Kasumi-1 (cell line): ENCODE measurements at regions not wholly inside any gene's neighbourhood (a gene's known extent, or its start where the extent isn't known, plus 50 kb on each side); places are given as distances from the start of the nearest gene placed in this dataset.
A peak's percentile ranks its signal among the peaks of the same experiment; 100 is the strongest.
"Not testable (repeated sequence)": the region's sequence is repeated elsewhere in the genome, so short reads cannot be mapped to it uniquely, and the experiment has no call there.

Source experiments
- DNase-seq, 2 experiments: peaks; one replicate each; lab custom pipeline; 2025; lab: John Stamatoyannopoulos, UW

DNA sequence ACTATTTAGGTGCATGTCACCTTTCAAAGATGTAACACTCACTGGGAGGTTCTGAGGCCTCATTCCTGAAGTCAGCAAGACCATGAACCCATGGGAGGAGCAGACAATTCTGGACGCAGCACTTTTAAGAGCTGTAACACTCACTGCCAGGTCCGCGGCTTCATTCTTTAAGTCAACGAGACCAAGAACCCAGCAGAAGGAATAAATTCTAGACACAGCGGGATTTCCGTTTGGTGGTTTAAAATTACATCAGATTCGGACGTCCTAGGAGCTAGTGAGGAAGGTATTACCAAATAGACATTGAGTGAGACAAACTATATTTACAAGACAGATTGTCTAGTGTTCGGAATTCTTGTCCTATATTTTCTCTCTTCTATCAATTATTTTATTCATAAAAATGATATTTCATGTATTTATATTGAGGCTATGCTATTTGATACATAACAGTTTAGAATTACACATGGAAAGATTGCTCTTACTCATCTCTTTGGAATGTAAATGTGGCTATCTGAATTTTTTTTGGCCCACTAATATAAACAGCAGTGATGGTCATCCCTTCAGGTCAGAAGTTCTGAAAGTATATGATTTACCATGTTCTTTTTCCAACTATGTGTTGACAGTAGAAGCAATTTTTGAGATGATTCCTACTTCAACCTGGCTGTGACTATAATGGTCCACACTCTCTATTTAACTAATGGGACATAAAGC lies 1973.0 kb upstream of the FLRT2 start:
- no peak for DNase-seq

DNA sequence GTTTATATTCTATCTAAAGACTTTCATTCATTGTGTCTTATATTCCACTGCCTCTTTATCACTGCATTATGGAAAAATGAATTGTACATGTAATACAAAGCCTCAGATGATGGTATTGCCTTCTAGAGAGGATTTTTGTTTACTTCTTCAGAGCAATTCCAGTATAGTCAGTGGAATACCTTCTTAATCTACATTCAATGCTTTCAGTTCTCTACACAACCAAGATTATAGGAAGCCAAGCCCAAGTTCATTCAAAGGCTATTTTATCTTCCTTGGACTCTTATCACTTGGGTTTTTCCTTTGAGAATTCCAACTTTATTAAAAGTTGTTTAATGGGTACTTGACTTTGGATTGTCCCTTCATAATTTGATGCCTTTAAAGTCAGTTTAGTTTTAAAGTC lies 1971.0 kb upstream of the FLRT2 start:
- DNase-seq = no peak

DNA sequence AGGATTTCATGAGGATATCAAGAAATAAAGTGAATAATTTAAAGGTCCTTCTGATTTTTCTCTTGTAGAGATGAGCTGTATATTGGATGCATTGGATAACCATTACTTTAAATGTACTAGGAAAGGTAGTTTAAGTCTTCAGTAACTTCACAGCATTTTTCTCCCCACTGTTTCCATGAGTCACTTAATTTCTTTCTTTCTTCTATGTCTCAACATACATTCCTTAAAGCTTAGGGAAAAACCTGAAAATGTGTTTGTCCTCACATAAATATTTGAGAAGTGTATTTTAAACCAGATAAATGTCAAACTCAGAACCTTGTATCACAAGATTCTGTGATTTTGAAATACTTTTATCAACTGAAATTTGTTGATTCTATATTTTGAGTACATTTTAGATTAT lies 1970.2 kb upstream of the FLRT2 start:
- DNase-seq = no peak

DNA sequence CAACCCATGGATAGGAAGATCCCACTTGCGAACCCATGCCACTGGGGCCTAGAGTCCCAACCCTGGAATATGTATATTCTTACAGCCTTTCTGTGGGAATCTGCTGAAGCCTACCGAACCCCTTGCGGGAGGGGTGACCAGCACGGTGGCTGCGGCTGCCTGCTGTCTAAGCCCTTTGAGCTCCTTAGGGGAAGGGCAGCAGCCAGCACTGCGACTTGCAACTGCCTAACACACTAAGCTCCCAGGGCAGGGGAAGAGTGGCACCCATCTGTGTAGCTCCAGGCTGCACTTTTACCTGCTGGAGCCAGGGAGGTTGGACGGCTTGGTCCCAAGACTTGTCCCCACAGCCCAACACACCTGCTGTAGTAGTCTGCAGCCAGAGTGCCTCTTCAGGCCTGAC lies 1968.7 kb upstream of the FLRT2 start:
- DNase-seq = no peak

DNA sequence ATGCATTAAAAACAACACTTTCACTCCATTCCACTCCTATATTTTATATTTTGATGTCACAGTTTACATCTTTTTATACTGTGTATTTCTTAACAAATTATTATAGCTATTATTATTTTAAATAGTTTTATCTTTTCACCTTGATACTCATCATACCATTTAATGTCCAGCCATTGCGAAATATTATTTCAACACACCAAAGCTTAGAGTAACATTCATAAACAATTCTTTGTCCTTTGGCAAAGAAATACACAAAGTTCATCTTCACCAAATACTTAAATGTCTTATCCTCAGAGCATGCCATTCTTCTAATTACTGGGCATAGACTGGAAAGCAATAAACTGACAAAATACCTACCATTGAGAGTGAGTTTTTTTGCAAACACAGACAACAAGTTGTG lies 1963.4 kb upstream of the FLRT2 start:
- DNase-seq = no peak

DNA sequence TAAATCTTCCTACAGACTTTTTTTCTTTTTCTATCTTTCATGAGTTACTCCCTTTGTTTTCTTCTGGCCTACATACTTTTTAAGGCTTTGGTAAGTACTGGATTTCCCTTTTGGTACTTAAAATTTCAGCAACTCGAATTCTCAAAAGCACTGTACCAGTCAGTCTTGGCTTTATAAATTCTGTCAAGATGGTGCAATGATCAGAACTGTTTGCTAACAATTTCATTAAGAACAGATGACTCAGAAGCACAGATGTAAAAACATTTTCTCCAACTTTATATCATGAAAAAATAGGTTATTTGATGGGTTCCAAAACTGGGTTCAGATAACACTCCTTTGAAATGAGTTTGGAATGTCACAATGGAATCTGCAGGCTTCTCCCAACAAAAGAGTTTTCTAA lies 1961.8 kb upstream of the FLRT2 start:
- DNase-seq = no peak

DNA sequence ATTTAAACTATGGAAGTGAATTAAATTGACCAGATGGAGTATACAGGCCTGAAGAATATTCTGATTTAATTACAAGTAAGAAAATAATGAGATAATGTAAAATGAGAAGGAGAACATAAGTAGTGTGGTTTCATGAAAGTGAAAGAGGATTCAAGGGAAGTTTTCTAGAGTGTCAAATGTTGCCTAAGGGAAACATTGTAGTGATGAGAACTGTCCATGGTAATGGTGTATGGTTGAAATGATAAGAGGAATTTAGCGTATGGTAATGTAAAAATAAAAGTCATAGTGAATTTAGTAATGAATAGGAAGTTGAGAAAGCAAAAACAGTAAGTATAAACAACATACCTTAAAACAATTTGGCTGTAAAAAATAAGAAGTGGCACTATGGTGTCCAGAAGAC lies 1954.6 kb upstream of the FLRT2 start:
- peak in 1 of 2 experiments; percentile 17 for DNase-seq

DNA sequence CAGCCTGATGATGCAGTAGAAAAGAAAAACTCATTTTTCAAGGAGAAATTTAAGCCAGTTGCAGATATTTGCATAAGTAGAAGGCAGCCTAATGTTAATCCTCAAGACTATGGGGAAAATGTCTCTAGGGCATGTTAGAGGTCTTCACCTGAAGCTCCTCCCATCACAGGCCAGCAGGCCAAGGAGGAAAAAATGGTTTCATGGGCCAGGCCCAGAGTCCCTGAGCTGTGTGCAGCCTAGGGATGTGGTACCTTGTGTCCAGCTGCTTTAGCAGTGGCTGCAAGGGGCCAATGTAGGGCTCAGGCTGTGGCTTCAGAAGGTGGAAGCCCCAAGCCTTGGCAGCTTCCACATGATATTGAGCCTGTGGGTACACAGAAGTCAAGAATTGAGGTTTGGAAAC lies 1946.7 kb upstream of the FLRT2 start:
- DNase-seq = no peak

DNA sequence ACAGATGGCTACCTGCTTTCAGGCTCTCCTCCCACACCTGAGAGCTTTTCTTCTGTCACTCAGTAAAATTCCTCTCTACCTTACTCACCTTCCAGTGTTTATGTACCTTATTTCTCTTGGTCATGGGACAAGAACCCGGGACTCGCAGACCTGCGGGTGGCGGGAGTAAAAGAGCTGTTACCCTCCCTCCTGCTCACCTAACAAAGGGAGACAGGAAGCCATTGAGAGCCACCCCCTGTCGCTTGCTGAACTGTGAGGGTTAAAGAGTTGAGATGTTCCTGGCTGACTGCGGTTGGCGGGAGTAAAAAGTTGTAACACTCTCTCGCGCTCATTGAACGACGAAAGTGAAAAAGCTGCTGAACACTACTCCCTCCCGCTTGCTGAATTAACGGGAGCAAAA lies 1935.1 kb upstream of the FLRT2 start:
- no peak for DNase-seq

DNA sequence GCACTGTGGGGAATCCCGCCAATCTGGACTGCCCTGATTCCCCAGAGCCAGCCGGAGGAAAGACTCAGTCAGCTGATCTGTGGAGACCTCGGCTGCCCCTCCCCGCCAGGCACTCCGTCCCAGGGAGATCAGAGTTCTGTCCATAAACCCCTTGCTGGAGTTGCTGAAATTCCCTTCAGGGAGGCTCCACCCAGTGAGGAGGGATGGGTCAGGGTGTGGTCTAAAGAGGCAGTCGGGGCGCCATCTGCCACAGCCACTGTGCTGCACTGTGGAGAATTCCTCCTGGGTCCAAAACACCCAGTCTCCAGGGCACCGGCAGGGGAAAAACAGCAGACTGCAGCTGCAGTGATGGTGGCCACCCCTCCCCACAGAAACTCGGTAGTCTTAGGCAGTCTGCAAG lies 1922.3 kb upstream of the FLRT2 start:
- DNase-seq = no peak

DNA sequence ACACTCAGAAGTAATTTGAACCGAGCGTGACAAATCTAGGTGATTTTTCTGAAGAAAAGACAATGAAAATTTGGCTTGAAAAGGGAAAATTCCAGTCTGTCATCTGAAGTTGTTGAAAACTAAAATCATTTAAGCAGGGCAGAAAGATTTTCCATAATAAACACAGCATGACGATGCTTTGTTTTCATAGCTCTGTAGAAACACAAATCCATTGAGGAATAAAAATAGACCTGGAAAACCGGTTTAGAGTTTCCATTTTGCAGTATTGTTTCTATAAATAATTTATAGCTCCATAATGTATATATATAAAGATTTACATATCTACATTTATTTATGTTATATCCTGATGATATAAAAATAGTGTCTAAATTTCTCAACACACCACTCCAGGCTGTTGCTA lies 1918.5 kb upstream of the FLRT2 start:
- DNase-seq = no peak

DNA sequence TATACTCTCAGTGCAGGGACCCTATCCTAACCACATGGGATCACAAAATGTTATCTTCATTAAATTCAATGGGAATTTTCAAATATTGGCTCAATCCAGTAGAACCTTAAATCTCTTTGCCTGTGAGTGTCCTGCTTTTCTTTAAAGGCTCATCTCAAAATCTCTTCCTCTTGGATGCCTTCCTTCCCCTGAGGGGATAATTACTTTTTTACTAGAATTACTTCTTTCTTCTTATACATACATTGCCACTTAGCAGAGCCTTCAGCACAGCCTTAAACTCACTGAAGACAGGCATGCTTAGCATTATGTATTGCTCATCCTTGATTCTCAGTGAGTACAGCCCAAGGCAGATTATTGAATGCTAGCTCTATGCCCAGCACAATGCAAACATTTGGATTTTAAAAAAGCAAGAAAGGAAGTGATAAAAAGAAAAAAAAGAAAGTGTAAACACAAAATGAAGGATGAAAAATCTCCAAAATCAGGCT lies 1918.0 kb upstream of the FLRT2 start:
- no peak for DNase-seq

DNA sequence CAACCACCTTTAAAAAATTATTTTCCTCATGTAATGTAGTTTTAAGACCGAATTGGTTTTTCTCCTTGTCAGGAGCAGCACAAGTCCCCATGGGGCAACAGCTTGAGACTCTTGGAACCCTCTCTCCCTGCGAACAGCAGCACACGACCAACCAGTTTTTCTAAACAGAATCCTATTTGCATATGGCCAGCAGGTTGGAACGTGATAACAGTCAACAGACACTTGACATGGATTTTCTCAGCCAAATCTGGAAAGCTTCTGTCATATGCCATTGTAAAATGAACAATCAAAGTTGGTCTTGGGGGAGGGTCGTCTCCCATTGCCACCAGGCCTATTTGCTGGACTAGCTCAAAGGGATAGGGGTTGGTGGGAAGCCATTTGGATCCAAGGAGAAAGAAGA lies 1915.0 kb upstream of the FLRT2 start:
- DNase-seq = no peak

DNA sequence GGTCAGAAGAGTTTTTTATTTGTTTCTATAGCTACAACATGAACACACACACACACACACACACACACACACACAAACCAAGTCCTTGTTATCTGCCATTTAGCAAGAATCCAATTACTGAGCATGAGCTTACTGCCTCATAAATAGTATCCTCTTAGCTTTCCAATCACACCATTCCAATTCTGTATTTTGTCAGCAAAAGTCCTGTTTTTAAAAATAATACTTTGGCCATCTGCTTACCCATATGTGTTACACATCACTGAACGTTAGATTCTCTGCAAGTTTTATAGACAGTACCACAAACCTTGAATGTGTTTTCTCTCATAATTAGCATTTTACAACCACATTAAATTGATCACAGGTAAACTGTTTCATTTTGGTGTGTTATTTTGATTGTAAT lies 1905.4 kb upstream of the FLRT2 start:
- DNase-seq = no peak

DNA sequence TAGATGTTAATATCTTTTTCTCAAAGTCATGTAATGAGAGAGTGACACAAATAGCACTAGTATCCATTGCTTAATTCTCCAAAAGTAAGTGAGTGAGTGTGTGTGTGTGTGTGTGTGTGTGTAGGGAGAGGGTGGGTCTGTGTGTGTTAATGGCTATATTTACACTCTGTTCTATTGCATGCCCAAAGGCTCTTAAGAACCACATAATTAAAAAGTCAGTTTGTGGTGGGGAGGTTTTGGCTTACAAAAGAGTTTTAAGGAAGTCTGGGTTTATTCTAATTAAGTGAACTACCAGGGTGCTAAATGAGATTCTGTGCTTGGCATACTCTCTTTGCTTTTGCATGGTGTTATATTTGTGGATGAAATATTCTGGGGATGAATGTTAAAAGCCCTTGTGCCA lies 1897.6 kb upstream of the FLRT2 start:
- peak; percentile 73 to 79 for DNase-seq

DNA sequence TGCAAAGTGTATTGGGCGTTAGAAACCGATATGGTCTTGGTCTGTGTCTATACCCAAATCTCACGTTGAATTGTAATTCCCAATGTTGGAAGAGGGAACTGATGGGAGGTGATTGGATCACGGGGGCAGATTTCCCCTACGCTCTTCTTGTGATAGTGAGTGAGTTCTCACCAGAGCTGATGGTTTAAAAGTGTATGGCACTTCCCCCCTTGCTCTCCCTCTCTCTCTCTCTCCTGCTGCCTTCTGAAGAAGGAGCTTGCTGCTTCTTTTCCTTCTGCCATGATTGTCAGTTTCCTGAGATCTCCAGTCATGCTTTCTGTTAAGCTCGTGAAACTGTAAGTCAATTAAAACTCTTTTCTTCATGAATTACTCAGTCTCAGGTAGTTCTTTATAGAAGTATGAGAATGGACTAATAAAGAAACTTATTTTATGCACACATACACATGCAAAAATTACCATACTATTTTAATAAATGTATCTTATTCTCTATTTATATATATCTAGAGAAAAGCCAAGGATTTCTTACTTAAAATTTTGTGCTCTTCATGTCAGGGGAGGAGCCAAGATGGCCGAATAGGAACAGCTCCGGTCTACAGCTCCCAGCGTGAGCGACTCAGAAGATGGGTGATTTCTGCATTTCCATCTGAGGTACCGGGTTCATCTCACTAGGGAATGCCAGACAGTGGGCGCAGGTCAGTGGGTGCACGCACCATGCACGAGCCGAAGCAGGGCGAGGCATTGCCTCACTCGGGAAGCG lies 1891.0 kb upstream of the FLRT2 start:
- no peak for DNase-seq

DNA sequence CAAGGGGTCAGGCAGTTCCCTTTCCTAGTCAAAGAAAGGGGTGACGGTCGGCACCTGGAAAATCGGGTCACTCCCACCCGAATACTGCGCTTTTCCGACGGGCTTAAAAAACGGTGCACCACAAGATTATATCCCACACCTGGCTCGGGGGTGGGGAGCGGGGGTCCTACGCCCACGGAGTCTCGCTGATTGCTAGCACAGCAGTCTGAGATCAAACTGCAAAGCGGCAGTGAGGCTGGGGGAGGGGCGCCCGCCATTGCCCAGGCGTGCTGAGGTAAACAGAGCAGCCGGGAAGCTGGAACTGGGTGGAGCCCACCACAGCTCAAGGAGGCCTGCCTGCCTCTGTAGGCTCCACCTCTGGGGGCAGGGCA lies 1890.5 kb upstream of the FLRT2 start:
- DNase-seq = not testable (repeated sequence)

DNA sequence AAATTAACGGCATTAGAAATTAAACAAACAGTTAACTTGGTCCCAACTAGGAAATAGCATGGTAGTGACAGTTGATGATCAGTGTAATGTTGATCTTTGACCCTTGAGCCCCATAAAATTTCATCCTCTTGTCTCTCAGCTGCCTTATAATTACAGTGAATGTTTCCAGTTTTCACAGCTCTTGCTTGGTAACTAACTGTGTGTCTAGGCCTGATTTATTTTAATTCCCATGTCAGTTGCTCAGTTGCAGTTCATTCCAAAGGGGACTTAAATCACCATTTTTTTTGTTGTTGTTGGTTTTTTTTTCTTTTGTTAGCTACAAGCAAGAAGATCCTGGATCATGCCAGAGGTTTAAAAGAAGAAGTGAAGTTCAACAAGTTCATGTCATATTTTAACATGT lies 1883.7 kb upstream of the FLRT2 start:
- no peak for DNase-seq

DNA sequence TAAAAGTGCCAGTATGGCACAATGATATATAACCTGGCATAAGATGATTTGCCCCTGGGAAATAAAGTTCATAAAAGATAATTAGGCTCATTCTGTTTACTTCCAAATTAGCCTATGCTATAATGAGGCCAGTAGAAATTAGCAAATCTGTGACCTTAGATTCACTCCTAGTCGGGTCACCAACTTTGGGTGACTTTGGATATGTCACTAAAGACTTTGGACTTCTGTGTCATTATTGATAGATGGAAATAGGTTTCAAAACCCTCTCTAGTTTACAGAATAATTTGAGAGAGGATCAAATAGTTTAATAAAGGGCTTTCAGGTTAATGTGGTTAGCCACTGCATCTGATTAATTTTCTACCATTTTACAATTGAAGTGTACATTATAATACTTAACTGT lies 1869.3 kb upstream of the FLRT2 start:
- no peak for DNase-seq

DNA sequence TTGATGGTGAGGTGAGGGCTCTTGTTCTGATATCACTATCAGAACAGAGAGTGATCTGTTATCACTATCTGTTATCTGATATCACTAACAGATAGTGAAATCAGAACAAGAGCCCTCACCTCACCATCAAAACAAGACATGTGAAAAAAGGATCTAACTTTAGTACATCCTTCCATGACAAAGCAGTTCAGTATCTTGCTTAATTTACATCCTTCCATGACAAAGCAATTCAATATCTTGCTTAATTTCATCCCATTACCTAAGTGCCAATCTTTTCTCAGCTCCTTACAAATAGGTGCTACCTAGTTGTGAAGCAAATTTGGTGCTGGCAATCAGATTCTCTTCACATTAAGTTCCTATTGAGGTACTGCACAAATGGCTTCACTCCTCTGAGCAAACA lies 1865.6 kb upstream of the FLRT2 start:
- DNase-seq = no peak

DNA sequence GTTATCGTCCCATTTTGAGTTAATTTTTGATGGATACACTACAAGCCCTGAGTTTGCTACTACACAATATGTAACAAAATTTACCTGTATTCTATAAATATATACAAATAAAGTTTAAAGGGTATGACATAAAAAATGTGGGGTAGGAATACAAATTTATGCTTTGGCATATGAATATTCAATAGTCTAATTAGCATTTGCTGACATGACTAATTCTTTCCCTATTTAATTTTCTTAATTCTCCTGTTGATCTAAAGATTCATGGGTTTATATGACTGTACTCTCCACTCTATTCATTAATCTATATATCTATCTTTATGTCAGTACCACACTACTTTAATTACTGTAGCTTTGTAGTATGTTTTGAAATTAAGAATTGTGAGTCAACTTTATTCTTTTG lies 1840.7 kb upstream of the FLRT2 start:
- no peak for DNase-seq

DNA sequence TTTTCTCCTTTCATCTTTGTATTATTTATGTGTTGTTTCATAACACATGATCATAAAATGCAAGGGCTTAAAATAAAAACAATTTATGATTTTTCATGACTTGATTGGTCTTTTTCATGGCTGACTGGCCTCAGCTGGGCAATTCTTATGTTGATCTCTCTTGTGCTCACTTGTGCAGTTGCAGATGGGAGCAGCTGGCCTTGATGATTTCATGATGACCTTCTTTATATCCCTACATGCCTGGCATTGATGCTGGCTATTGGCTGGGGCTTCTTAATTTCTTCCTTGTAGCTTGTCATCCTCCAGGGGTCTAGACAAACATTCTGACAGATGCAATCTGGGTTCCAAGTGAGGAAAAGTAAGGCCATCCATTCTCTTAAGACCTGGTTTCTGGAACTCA lies 1832.8 kb upstream of the FLRT2 start:
- no peak for DNase-seq

DNA sequence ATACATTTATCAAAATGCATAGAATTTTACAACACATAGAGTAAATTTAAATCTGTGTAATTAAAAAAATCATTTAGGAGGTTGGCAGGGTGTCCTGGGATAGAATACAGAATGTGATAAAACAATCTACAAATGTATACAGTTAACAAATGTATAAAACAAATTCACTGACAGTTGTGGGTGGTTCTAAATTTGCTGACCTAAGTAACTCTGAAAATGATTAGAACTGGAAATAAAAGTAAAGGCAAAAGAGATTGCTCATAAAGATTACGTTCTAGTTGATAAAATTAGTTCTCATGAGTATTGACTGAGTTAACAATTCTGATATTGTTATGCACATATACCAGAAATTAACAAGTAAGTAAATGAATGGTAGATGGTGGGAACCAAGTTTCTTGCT lies 1827.3 kb upstream of the FLRT2 start:
- no peak for DNase-seq
